GM12865 (cell line): ENCODE measurements at regions not wholly inside any gene's neighbourhood (a gene's known extent, or its start where the extent isn't known, plus 50 kb on each side); places are given as distances from the start of the nearest gene placed in this dataset.

Experiments
- DNase-seq: peaks from one replicate; pipeline ENCODE4 v3.0.0; 2010; ENCODE audit warnings: low read depth
- H3K4me3 ChIP-seq: 2 replicates; pipeline ENCODE4 v1.5.1; 2011; ENCODE audit warnings: mild to moderate bottlenecking, low read depth, low read length, control low read depth
- CTCF ChIP-seq: IDR thresholded peaks from 2 replicates; pipeline ENCODE4 v1.5.1; 2011; ENCODE audit warnings: low read length, control low read depth, low read depth, inconsistent platforms; ENCODE audit not compliant: insufficient read depth; ENCODE audit errors: missing control alignments

GRCh38 chr1:229949500-229949899 is 117.5 kb upstream of the GALNT2 start:
- H3K4me3 ChIP-seq = no peak overlapping the region
- no peak for DNase-seq
- TF ChIP-seq CTCF = no peak

- no peak for DNase-seq
- H3K4me3 ChIP-seq = no peak overlapping the region
- TF ChIP-seq CTCF = no peak
Observed at GRCh38 chr1:229950020-229950419, 117.0 kb upstream of the GALNT2 start.

GRCh38 chr1:229950908-229951307 is 116.1 kb upstream of the GALNT2 start:
- DNase-seq = no peak
- no peak for TF ChIP-seq CTCF
- no peak overlapping the region for H3K4me3 ChIP-seq

- no peak for TF ChIP-seq CTCF
- no peak overlapping the region for H3K4me3 ChIP-seq
- no peak for DNase-seq
Observed at GRCh38 chr1:229951856-229952534, 115.0 kb upstream of the GALNT2 start.

GRCh38 chr1:229952670-229953520 is 114.1 kb upstream of the GALNT2 start:
- no peak overlapping the region for H3K4me3 ChIP-seq
- no peak for DNase-seq
- TF ChIP-seq CTCF = no peak

GRCh38 chr1:229953736-229954326 is 113.2 kb upstream of the GALNT2 start:
- no peak overlapping the region for H3K4me3 ChIP-seq
- DNase-seq = no peak
- TF ChIP-seq CTCF = no peak
